IPS DF 4.7 (cell line): ENCODE measurements at regions not wholly inside any gene's neighbourhood (a gene's known extent, or its start where the extent isn't known, plus 50 kb on each side); places are given as distances from the start of the nearest gene placed in this dataset.
"Not testable (repeated sequence)": the region's sequence is repeated elsewhere in the genome, so short reads cannot be mapped to it uniquely, and the experiment has no call there.

Source experiments
- DNase-seq: peaks from one replicate; pipeline ENCODE4 v3.0.0-alpha.2; 2013; ENCODE audit warnings: low spot score; ENCODE audit errors: extremely low read depth

DNA sequence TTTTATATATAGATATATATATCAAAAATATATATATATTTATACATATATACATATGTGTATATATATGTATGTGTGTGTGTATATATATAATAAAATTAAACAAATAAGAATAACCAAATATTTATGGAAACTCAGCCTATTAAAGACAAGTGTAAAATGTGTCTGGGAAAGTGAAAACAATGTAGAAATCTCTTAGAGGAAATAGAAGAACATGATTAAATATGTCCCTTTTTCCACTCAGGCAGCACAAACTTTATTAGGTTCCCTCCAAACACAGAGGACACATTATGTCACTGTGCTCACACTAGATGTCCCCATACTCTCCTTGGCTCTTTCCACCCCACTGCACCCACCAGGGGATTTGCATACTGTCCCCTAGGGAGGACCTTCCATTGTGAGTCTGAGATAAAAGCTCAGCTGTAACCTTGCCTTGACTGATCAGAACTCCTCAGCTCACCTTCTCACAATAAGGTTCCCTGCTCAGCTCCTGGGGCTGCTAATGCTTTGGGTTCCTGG is 1360.7 kb downstream of the RPIA start:
- DNase-seq: not testable (repeated sequence)

DNA sequence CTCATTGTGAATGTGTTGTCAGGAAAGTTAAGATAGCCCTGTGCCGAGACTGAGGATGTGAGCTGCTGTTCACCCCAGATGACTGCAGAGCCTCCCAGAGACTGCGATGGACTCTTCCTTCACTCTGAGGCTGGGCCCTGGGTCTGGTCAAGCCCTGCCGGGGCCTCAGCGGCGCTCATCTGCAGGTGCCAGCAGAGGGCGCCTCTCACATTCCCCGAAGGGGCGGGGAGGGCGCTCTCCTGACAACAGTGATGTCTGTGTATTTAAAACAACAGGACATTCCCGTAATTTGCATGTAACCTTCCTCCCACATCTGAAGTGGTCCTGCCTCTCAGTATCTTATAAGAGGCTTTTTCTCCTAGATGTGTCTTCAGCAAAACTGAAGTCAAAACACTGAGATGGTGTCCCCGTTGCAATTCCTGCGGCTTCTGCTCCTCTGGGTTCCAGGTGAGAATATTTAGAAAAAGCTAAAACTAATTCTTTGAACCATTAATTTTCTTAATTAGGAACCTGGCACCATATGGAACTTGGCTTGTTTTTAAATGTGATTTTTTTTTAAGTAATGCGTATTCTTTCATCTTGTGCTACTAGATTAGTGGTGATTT is 1377.9 kb downstream of the RPIA start:
- DNase-seq: peak; percentile 14

DNA sequence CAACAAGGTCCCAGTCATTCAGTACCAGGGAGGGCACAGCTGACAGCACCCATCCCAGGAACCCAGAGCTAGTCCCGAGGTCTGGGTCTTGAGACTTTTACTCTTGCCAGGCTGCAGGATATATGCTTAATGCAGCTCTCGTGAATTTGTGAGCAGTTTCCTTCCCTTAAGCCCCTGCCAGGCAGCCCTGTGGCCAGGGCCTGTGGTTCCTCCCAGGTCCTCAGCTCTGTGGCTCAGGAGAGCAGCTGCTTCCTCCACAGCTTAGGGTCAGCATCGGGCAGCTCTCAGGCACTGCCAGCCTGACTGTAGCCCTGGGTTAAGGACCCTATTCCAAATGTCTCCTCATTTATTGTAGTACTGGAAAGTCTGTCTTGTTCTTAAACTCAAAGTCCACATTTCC is 1384.8 kb downstream of the RPIA start:
- DNase-seq: no peak

DNA sequence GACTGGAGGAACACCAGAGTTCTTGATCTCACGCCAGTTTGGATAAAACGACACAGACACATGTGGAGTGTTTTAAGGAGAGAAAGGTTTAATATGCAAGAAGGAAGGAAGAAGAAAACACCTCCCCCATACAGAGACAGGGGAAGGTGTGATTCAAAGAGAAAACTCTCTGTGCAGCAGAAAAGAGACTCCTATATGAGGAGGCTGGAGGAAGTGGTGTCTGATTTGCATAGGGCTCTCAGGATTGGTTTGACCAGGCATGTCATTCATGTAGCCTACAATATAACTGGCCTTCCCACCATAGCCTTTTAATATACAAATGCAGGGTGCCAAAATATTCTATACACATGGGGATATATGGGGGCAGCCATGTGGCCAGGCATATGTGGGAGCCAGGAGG is 1386.5 kb downstream of the RPIA start:
- no peak for DNase-seq

DNA sequence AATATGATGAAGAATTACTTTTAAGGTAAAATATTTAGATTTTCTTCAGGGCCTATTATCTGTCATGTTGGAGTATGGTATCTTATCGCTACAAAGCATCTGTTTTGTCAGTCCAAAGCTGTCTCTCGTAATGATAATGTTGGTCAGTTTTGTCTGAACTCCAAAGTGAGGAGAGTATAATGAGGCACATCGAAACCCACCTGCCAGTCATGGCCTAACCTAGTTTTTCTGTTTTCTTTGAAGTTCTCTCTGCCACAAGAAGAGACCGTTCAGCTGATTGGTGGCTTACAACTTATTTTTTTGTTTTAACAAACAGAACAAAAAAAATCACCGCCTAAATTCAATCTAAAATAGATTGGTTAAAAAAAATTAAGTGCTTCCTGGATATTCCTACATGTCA is 1387.9 kb downstream of the RPIA start:
- DNase-seq: no peak

DNA sequence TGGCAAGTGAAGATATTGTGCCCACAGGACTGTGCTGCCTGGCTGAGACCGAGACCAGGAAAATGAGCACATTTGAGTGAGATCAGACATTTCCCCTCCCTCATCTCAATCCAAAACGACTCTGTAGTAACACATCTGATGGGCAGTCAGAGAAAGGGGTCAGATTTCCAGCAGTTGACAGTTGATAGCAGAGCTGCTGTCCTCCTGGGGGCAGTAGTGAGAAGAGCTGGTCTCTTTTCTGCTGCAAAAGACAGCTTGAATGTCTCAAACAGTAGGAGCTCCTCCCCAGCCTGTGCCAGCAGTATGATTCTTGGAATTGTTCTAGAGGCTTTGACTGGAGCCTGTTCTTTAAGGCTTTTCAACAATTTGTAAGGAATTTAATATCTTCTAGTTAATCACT is 1396.3 kb downstream of the RPIA start:
- DNase-seq: not testable (repeated sequence)

DNA sequence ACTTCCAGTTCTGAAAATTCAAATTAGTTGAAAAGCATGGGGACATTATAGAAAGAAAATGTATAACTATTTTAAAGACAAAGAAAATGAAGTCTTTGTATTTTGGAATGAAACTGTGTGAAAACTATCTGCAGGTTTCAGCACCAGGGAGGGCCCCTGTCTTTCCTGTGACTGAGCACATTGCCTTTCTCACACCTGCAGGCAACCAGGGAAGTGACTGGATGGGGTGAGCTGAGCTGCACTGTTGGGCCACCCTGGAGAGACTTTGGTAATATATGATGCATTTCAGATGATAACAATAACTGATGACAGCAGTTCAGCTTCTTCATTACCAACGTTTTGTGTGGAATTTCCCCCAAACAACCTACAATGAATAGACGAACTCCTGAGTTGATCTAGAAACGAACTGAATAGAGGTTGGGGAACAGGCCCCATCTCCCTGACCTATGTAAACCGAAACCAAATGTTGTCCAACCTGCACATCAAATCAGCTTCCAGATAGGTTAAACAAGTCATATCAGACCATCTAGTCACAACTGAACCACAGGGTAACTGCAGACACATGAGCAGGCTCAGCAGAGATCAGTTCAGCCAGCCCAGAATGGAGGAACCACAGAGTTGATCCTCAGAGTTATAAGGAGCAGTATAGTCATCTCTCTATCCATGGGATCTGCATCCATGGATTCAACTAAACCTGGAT is 1402.2 kb downstream of the RPIA start:
- not testable (repeated sequence) for DNase-seq

DNA sequence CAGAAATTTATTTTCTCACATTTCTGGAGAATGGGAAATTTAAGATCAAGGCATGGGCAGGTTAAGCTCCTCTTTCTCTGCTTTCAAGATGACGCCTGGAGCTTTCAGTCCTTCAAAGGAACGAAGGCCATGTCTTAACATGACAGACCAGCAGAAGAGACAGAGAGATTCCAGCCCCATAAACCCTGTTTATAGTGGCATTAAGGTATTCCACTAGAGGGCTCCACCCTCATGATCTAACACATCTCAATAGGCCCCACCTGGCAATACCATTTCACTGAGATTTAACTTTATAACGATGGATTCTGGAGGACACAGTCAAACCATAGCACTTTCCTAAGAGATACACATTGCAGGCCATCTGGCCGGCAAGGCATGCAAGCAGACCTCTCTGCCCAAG is 1406.1 kb downstream of the RPIA start:
- DNase-seq: not testable (repeated sequence)

DNA sequence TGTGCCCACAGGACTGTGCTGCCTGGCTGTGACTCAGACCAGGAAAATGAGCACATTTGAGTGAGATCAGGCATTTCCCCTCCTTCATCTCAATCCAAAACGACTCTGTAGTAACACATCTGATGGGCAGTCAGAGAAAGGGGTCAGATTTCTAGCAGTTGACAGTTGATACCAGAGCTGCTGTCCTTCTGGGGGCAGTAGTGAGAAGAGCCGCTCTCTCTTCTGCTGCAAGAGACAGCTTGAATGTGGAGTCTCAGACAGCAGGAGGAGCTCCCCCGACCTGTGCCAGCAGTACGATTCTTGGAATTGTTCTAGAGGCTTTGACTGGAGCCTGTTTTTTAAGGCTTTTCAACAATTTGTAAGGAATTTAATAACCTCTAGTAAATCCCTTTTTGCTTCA is 1413.7 kb downstream of the RPIA start:
- DNase-seq: not testable (repeated sequence)

DNA sequence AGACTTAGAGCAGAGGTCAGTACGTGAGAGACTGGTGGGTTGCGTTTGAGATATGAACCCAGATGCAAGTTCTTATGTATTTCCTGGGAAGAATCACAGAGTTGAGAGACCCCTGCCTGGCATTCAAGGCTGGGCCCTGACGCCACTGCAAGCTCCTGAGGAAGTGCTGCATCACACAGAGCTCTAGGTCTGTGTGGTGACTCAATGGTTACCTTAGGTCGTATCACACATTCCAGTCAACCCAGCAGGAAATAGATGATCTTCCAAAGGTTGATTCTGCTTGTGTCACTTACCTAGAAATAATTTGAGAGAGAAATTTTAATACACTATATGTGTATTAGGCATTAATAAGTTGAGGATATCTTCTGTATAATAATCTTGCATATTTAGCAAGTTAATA is 1431.9 kb downstream of the RPIA start:
- DNase-seq: not testable (repeated sequence)

DNA sequence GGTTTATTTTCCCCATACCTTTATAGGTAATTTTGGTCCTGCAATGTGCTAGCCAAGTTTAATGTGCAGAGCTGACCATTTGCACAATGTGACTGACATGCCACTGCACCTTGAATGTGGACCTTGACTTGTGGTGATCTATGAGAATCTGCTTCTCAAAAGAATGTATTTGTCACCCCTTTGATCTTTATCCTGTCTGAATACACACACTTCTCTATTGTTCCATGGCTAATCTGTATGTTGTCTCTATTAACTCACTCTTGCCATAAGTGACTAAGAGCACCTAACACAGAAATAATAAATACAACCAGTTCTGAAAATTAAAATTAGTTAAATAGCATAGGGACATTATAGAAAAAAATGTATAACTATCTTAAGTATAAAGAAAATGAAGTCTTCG is 1447.6 kb downstream of the RPIA start:
- DNase-seq: not testable (repeated sequence)

DNA sequence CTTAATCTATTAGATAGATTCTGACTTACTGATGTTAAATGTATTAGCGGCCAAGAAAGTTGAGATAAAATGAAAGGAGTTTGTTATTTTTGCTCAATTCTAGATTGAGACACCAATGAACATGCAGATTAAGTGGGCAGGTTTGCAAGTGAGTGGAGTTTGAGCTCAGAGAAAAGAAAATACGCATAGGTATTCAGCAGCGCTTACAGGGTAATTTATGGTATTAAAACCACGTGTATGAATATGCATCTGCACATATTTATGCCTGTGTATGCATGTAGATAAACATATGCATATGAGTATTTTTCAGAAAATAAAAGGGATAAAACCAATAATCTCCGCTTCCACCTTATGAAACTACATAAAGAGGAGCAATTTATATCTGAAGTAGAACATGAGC is 1450.1 kb downstream of the RPIA start:
- not testable (repeated sequence) for DNase-seq

DNA sequence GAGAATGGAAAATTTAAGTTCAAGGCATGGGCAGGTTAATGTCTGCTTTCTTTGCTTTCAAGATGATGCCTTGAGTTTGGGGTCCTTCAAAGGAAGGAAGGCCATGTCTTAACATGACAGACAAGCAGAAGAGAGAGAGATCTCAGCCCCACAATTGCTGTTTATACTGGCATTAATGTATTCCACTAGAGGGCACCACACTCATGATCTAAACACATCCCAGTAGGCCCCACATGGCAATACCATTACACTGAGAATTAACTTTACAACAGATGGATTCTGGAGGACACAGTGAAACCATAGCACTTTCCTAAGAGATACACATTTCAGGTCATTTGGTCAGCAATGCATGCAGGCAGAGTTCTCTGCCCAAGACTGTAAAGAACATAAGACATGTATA is 1460.3 kb downstream of the RPIA start:
- not testable (repeated sequence) for DNase-seq

DNA sequence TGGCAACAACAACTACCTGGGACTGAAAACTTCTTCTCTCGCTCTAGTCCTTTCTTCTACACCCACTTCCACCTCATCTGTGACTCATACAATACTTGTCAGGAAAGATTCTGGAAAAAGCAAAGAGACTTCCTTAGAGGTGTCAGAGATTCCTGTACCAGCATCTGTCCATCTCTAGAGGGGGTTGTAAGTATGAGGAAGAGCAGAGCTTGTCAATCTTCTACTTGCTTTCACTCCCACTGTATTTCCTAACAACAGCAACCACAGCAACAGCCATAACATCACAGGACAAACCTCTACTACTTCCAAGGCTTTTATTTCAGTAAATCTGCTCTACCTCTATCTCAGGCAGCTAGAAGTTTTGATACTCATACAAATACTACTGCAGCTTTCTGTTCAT is 1479.5 kb downstream of the RPIA start:
- not testable (repeated sequence) for DNase-seq

DNA sequence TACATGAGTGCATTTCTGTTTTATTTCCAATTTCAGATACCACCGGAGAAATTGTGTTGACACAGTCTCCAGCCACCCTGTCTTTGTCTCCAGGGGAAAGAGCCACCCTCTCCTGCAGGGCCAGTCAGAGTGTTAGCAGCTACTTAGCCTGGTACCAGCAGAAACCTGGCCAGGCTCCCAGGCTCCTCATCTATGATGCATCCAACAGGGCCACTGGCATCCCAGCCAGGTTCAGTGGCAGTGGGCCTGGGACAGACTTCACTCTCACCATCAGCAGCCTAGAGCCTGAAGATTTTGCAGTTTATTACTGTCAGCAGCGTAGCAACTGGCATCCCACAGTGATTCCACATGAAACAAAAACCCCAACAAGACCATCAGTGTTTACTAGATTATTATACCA is 1481.6 kb downstream of the RPIA start:
- not testable (repeated sequence) for DNase-seq

DNA sequence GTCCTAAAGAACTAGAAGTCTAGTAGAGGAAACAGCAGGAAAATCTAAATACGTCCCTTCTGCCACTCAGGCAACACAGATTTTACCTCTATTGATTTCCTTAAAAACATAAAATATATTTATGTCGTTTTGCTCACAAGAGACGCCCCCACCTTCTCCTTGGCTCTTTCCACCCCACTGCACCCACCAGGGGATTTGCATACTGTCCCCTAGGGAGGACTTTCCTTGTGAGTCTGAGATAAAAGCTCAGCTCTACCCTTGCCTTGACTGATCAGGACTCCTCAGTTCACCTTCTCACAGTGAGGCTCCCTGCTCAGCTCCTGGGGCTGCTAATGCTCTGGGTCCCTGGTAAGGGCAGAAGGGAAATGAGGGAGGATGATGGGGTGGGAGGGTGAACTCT is 1488.1 kb downstream of the RPIA start:
- not testable (repeated sequence) for DNase-seq

DNA sequence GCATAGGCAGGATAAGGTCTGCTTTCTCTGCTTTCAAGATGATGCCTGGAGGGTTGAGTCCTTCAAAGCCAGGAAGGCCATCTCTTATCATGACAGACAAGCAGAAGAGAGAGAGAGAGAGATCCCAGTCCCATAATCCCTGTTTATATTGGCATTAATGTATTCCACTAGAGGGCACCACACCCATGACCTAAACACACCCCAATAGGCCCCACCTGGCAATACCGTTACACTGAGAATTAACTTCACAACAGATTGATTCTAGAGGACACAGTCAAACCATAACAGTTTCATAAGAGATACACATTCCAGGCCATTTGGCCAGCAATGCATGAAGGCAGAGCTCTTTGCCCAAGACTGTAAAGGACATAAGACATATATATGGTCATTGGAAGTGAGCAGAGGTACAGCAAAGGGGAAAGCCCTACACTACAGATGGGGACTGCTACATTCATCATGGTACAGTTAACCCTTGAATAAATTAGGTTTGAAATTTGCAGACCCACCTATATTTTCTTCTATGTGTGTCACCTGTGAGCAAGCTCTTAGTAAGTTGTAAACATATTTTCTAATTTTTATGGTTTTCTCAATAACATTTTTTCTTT is 1516.1 kb downstream of the RPIA start:
- DNase-seq: no peak

DNA sequence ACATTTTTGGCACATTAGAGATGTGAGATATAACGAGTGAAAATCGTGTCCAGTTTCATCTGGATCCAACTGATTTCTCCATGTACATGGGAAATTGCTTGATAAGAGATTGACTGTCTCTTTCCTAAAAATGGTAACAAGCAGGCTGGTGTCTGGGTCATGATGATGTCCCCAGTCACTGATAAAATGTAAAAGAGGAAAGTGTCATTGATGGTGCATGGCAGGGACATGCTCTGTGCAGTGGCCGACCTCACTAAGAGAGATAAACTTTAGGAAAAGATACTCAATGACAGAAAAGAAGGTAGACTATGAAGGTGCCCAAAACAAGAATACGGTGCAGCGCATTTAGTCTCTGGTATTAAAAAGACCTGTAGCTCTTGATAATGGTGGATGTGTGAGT is 1517.5 kb downstream of the RPIA start:
- DNase-seq: no peak

DNA sequence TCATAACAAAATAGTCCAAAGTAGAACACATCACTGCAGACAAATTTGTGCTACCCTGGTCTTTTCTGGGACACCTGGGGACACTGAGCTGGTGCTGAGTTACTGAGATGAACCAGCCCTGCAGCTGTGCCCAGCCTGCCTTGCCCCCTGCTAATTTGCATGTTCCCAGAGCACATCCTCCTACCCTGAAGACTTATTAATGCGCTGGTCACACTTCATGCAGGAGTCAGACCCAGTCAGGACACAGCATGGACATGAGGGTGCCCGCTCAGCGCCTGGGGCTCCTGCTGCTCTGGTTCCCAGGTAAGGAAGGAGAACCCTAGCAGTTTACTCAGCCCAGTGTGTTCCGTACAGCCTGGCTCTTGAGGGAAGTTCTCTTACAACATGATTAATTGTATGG is 1518.3 kb downstream of the RPIA start:
- DNase-seq: no peak

DNA sequence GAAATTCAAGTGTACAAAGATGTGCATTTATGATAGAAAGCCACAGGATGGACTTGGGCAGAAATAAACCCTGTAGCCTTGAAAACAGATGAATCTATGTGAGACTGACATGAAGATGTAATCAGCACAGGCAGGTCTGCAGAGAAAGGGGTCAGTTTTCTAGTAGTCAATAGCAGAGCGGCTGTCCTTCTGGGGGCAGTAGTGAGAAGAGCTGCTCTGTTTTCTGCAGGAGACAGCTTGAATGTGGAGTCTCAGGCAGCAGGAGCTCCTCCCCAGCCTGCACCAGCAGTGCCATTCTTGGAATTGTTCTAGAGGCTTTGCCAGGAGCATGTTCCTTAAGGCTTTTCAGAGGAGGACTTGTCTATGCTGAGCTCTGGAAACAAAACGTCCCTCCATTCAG is 1524.4 kb downstream of the RPIA start:
- DNase-seq: not testable (repeated sequence)

DNA sequence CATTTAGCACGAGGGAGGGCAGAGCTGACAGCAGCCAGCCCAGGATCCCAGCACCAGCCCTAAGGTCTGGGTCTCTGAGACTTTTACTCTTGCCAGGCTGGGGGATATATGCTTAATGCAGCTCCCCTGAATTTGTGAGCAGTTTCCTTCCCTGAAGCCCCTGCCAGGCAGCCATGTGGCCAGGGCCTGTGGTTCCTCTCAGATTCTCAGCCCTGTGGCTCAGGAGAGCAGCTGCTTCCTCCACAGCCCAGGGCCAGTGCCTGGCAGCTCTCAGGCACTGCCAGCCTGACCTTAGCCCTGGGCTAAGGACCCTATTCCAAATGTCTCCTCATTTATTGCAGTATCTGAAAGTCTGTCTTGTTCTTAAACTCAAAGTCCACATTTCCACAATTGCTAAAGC is 1525.3 kb downstream of the RPIA start:
- DNase-seq: not testable (repeated sequence)

DNA sequence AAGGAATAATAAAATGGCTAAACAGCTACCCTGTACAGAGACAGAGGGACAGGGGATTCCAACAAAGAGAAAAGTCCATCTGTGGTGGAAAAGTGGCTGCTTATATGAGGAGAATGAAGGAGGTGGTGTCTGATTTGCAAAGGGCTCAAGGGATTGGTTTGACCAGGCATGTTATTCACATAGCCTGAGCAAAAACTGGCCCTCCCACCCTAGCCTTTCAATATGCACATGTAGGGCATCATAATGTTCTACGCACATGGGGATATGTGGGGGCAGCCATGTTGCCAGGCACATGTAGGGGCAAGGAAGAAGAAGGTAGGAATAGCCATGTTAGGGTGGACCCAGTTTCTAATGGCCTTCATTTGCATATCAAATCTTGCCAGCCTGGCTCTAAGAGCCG is 1527.1 kb downstream of the RPIA start:
- DNase-seq: not testable (repeated sequence)
